ENCODE measurements at regions not wholly inside any gene's neighbourhood (a gene's known extent, or its start where the extent isn't known, plus 50 kb on each side); places are given as distances from the start of the nearest gene placed in this dataset.

GRCh38 chr16:29230671-29231096, 175.8 kb downstream of the NPIPB11 start:
- TF ChIP-seq, protein P1, sequence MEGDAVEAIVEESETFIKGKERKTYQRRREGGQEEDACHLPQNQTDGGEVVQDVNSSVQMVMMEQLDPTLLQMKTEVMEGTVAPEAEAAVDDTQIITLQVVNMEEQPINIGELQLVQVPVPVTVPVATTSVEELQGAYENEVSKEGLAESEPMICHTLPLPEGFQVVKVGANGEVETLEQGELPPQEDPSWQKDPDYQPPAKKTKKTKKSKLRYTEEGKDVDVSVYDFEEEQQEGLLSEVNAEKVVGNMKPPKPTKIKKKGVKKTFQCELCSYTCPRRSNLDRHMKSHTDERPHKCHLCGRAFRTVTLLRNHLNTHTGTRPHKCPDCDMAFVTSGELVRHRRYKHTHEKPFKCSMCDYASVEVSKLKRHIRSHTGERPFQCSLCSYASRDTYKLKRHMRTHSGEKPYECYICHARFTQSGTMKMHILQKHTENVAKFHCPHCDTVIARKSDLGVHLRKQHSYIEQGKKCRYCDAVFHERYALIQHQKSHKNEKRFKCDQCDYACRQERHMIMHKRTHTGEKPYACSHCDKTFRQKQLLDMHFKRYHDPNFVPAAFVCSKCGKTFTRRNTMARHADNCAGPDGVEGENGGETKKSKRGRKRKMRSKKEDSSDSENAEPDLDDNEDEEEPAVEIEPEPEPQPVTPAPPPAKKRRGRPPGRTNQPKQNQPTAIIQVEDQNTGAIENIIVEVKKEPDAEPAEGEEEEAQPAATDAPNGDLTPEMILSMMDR (IDR thresholded peaks at IDR 0.05) = no peak
- TF ChIP-seq POLR2A (IDR thresholded peaks at IDR 0.05) = no peak

Measured in body of pancreas (tissue), 4 donors.